ENCODE measurements at regions not wholly inside any gene's neighbourhood (a gene's known extent, or its start where the extent isn't known, plus 50 kb on each side); places are given as distances from the start of the nearest gene placed in this dataset.
A peak's percentile ranks its signal among the peaks of the same experiment; 100 is the strongest.

GRCh38 chr4:175986668-175987067 is 79.0 kb upstream of the WDR17 start (continued):
- TF ChIP-seq REST (IDR thresholded peaks at IDR 0.05; ENCODE audit: unreplicated experiment) (no peak), EZH2 (IDR thresholded peaks at IDR 0.05; ENCODE audit: low read depth, unreplicated experiment) (no peak), STAT1 (IDR thresholded peaks at IDR 0.05; ENCODE audit: unreplicated experiment) (no peak), ZNF331 (CRISPR knock-in tag; IDR thresholded peaks at IDR 0.05; ENCODE audit: low read depth) (no peak), NANOG (IDR thresholded peaks at IDR 0.05; ENCODE audit: borderline replicate concordance) (no peak), EZH2phosphoT487 (IDR thresholded peaks at IDR 0.05; ENCODE audit: unreplicated experiment) (no peak), JUNB (IDR thresholded peaks at IDR 0.05; ENCODE audit: unreplicated experiment) (no peak), ZNF114 (CRISPR knock-in tag; IDR thresholded peaks at IDR 0.05) (no peak)

GRCh38 chr4:175988511-175988910 is 77.1 kb upstream of the WDR17 start:
- Mint-ChIP-seq H3K4me3 (no peak overlapping the region), H3K4me1 (peaks cover 12% of the 10 kb centered on the region), H3K27me3 (ENCODE audit: insufficient read depth, low read depth, poor library complexity) (peaks cover 5% of the 10 kb centered on the region), H3K9me3 (no peaks in the 10 kb centered on the region), H3K36me3 (ENCODE audit: low read depth) (no peaks in the 10 kb centered on the region), H3K27ac (no peak overlapping the region)
- H3K27ac ChIP-seq (ENCODE audit: low read depth) = no peak overlapping the region
- peaks cover 15% of the 10 kb centered on the region; the same call in 1 of the 2 replicates for H3K4me1 ChIP-seq (ENCODE audit: insufficient read depth)
- no peaks in the 10 kb centered on the region for H3K27me3 ChIP-seq (ENCODE audit: insufficient read depth)
- H2AFZ ChIP-seq = no peak overlapping the region
- DNase-seq (ENCODE audit: low spot score) (peak; percentile 50), ATAC-seq (no peak)
- H3K79me2 ChIP-seq (replicated peaks; ENCODE audit: insufficient read depth) = no peaks in the 10 kb centered on the region
- H3K4me2 ChIP-seq = 0 out of 2 replicates have a peak overlapping the region, but pooled peaks have one; percentile 4
- H3K4me3 ChIP-seq = no peak overlapping the region
- H3K9me2 ChIP-seq (ENCODE audit: insufficient read depth) = no peaks in the 10 kb centered on the region
- no peaks in the 10 kb centered on the region for H4K20me1 ChIP-seq (replicated peaks; ENCODE audit: insufficient read depth)
- no peaks in the 10 kb centered on the region for H3K36me3 ChIP-seq (ENCODE audit: insufficient read depth)
- no peaks in the 10 kb centered on the region for H3F3A ChIP-seq (replicated peaks; ENCODE audit: low read depth)
- TF ChIP-seq STAT1 (IDR thresholded peaks at IDR 0.05; ENCODE audit: unreplicated experiment) (no peak), NANOG (IDR thresholded peaks at IDR 0.05; ENCODE audit: borderline replicate concordance) (no peak), ETS1 (IDR thresholded peaks at IDR 0.05) (no peak), ZNF331 (CRISPR knock-in tag; IDR thresholded peaks at IDR 0.05; ENCODE audit: low read depth) (no peak), REST (IDR thresholded peaks at IDR 0.05; ENCODE audit: unreplicated experiment) (no peak), ZNF462 (CRISPR knock-in tag; IDR thresholded peaks at IDR 0.05) (no peak), ZNF114 (CRISPR knock-in tag; IDR thresholded peaks at IDR 0.05) (no peak), EZH2phosphoT487 (IDR thresholded peaks at IDR 0.05; ENCODE audit: unreplicated experiment) (no peak), EZH2 (IDR thresholded peaks at IDR 0.05; ENCODE audit: low read depth, unreplicated experiment) (no peak)
